NT2/D1 (cell line): ENCODE measurements at regions not wholly inside any gene's neighbourhood (a gene's known extent, or its start where the extent isn't known, plus 50 kb on each side); places are given as distances from the start of the nearest gene placed in this dataset.

Experiments
- SUZ12 ChIP-seq: IDR thresholded peaks from 2 replicates; pipeline ENCODE4 v1.6.1; 2011; ENCODE audit not compliant: insufficient read length, insufficient read depth; ENCODE audit errors: extremely low read depth
- YY1 ChIP-seq: IDR thresholded peaks from 2 replicates; pipeline ENCODE4 v1.6.1; 2011; ENCODE audit not compliant: insufficient read length, insufficient read depth
- ZNF274 ChIP-seq: IDR thresholded peaks from 2 replicates; pipeline ENCODE4 v1.6.1; 2011; ENCODE audit warnings: mild to moderate bottlenecking, low read depth, low read length

GRCh38 chr17:73833775-73834488 lies 189.7 kb upstream of the SDK2 start:
- TF ChIP-seq YY1 (no peak), ZNF274 (no peak), SUZ12 (no peak)
